Left kidney (tissue), 1 donor: ENCODE measurements at regions not wholly inside any gene's neighbourhood (a gene's known extent, or its start where the extent isn't known, plus 50 kb on each side); places are given as distances from the start of the nearest gene placed in this dataset.

ENCODE experiments used
- DNase-seq: peaks from one replicate; pipeline ENCODE4 v3.0.0-alpha.2; 2013

- no peak for DNase-seq
Observed at GRCh38 chr11:116413301-116414242, 359.2 kb downstream of the BUD13 start.

- DNase-seq, result no peak
Observed at GRCh38 chr11:116412118-116412889, 360.5 kb downstream of the BUD13 start.

- DNase-seq, result no peak
Observed at GRCh38 chr11:116409238-116409637, 363.5 kb downstream of the BUD13 start.

- DNase-seq, result no peak
Observed at GRCh38 chr11:116406042-116406441, 366.7 kb downstream of the BUD13 start.

- no peak for DNase-seq
Observed at GRCh38 chr11:116404462-116404798, 368.4 kb downstream of the BUD13 start.

- DNase-seq, result no peak
Observed at GRCh38 chr11:116403794-116404461, 368.9 kb downstream of the BUD13 start.

- DNase-seq, result no peak
Observed at GRCh38 chr11:116400081-116400480, 372.7 kb downstream of the BUD13 start.

- DNase-seq, result no peak
Observed at GRCh38 chr11:116397602-116398084, 375.1 kb downstream of the BUD13 start.

GRCh38 chr11:116396331-116396730 is 376.5 kb downstream of the BUD13 start:
- no peak for DNase-seq

GRCh38 chr11:116394022-116394421 is 378.8 kb downstream of the BUD13 start:
- DNase-seq, result no peak

- DNase-seq, result no peak
Observed at GRCh38 chr11:116390963-116391362, 381.8 kb downstream of the BUD13 start.

GRCh38 chr11:116388146-116388545 is 384.6 kb downstream of the BUD13 start:
- no peak for DNase-seq

GRCh38 chr11:116387641-116388040 is 385.1 kb downstream of the BUD13 start:
- no peak for DNase-seq

GRCh38 chr11:116386118-116386699 is 386.6 kb downstream of the BUD13 start:
- no peak for DNase-seq

GRCh38 chr11:116384876-116385275 is 387.9 kb downstream of the BUD13 start:
- no peak for DNase-seq

- no peak for DNase-seq
Observed at GRCh38 chr11:116384407-116384806, 388.4 kb downstream of the BUD13 start.

- DNase-seq, result peak; percentile 78
Observed at GRCh38 chr11:116379185-116379828, 393.5 kb downstream of the BUD13 start.

- DNase-seq, result no peak
Observed at GRCh38 chr11:116376547-116376946, 396.2 kb downstream of the BUD13 start.

GRCh38 chr11:116376054-116376453 is 396.7 kb downstream of the BUD13 start:
- no peak for DNase-seq

- DNase-seq, result no peak
Observed at GRCh38 chr11:116375221-116375620, 397.6 kb downstream of the BUD13 start.

- no peak for DNase-seq
Observed at GRCh38 chr11:116374085-116374484, 398.7 kb downstream of the BUD13 start.
